CD4-positive, alpha-beta T cell treated with Interleukin-1 beta for 1 hour (primary cell): ENCODE measurements at regions not wholly inside any gene's neighbourhood (a gene's known extent, or its start where the extent isn't known, plus 50 kb on each side); places are given as distances from the start of the nearest gene placed in this dataset.

Source experiments
- DNase-seq, 2 donors: peaks; one replicate each; pipeline ENCODE4 v3.0.0-alpha.2; 2020 to 2022

DNA sequence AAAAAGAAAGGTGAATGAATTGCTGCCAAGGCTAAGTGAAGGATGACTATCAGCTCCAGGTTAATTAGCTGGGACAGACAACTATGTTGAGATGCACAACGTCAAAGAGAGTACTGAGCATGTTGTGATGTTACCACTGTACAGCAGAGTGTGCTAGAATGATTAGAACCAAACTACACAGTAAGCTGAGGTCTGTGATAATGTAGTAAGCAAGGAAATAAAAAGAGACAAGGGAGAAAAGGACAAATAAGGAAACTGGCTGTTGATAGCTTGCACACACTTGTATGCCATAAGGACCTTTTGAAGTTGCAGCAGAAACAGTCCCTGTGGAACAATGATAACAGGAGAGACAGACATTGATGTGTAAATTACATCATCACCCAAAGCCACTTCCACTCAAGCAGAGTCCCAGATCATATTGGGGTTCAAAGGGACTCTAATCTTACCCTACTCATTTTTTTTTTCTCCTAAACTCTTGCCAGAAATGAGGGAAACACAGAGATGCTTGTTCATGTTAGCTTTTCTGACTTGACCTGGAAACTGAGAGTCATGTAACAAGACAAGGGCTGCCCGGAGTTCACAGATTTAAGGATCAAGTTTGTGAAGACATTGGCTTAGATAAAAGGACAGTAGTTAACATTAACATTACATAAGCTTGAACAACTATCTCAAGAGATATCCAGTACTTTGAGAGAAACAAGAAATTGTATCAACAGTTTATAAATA is 189.9 kb downstream of the CENPW start:
- no peak for DNase-seq

DNA sequence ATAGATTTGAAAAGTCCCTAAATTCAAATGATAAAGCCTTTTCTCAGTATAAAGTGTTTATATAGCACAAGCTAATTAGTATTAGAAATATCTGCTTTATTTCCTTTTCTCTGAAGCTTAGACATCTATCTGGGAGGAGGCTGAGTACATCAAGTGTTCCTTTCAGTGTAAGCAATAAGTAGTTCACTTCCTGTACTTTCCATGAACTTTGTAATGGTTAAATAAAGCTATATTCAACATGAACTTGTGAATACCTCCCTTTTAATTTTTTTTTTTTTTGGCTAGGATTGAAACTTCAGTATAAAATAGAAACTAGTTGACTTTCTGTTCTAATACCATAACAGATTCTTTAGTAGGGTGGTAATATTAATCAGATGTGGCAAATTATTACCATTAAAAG is 190.9 kb downstream of the CENPW start:
- DNase-seq = no peak

DNA sequence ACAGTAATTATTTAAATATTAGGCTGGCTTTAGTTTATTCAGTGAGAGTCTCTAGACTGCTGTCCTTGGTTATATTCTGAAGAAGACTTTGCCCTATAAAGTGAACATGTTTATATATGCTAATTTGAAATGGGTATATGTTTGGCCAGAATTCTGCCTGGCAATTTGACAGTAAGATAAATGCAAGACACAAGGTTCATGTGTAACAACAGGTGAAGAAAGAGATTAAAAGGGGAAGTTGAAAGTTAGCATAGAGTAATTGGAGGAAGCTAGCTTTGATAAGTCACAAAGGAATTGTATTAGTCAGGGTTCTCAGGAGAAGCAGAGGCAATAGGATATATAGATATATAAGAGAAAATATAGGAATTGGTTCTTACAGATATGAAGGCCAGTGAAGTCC is 191.4 kb downstream of the CENPW start:
- no peak for DNase-seq

DNA sequence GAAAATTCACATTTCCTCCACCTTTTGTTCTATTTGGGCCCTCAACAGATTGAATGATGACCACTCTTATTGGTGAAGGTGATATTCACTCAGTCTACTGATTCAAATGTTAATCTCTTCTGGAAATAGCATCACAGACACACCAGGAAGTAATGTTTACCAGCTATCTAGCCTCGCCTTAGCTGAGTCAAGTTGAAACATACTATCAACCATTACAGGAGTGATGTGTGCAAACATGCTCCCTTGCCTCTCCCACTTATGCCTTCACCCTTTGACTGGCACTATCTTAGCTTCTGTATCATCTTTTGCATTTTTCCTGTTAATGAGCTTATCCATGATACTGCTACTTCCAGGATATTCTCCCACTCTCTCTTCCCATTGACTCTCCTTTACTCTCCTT is 191.9 kb downstream of the CENPW start:
- DNase-seq = no peak

DNA sequence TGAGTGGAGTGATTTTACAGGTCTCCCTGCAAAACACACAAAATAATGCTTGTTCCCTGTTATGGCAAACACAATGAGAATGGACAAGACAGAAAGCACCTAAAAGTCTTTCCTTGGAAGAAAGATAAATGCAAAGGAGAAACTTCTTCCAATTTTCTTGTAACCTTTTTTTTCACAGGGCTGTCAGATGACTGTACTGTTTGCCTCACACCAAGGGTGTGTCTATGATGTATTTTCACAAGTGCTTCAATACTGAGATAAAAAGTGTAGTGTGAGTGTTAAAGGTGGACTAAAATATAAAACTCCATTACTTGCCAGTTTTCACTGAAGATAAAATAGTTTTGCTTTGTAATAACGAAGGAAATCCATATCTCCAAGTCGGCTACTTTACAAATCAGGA is 194.5 kb downstream of the CENPW start:
- no peak for DNase-seq

DNA sequence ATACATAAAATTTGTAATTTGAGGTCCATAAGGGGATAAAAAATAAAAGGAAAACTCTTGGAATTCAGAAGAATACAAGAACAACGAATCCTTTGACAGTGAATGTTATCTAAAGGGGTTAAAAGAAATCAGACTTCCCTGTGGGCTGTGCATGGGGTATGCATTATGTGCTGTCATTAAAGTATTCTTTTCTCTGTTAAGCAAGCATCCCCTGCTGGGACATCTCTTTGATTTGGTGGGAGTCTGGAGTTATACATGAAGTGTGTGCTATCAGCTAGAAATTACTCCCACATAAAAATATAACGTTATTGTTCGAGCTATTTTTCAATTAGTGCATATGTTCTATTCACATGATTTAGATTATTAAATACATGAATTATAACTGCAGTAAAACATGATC is 195.2 kb downstream of the CENPW start:
- DNase-seq = no peak

DNA sequence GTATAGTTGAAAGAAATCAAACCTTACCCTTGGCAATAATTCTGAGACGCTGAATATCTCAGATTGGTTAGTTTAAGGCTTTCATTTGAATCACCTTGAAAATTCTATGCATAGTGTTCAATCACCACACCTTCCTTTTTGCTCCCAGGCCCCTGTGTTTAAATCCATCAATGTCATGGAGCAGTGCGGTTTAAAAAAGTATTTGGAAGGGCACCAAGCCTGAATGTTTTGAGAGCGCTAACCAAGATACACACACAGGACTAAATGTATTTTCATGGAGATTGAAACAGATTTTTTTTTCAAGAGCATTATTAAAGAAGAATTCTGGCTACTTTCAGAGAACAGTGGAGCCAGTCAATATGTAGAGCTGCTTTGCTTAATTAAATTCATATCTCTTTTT is 195.7 kb downstream of the CENPW start:
- DNase-seq = no peak

DNA sequence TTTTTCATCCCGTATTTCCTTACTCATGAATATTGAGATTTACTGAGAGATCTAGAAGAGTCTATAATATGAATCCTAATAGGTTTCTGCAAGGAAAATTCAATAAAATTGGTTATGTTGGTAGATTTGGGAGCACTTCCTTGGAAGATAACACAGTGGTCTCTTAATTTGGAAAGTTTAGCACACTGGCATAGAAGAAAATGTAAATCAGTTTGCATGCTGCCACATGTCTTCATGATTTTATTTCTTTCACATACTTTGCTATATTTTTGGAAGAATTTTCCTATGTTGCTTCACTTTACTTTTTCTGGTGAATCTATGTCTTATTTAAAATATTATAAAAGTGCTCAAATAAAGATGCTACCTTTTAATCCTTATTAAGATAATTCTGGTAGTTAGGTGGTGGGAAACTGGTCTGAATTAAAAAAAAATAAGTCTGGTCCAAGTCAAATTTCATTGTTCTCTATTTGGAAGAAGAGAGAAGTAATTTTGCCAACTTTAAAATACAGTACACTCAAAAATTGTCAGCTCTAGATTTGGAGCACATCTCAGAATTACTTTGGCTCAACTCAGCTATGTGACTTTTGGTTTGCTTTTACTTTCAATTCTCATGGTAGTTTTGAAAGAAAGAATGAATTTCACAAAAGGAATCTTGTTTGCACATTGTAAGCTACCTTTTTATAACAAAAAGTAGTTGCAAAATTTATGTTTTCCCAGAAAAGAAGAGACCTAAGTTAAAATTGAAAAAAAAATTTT is 197.3 kb downstream of the CENPW start:
- DNase-seq = no peak

DNA sequence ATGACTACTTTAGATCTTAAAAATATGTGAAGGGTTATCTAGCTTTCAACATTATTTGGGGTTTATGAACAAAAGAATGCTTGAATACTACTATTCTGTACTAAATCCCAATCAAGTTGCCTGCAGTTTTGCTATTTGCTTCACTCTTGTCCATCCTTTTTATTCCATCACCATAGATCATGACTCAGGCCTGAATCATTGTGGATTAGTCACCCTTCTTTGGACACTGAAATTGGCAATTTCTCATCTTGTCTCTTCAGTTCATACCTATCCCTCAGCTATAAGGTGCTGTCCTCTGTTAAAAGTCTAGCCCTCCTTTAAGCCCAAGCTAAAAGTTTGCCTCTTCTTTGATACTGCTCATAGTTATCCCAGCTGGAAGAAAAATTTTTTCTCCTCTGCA is 199.1 kb downstream of the CENPW start:
- DNase-seq = no peak

DNA sequence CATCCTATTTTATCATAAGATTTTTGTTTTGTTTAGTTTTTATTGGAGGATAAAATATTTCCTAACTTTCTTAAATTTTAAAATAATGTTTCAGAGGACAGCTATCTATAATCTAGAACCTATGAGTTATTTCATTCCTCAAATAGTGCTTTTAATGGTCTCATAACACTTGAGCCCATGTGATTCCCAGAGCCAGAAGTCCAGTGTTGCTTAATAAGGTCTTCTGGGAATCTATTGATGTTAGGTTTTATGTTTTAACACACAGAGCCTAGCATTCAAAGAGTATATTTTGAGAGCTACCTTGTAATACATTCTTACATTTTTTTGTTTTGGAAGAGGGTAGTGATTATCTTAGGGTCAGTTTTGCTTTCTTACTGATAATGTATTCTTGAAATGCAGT is 200.2 kb downstream of the CENPW start:
- no peak for DNase-seq

DNA sequence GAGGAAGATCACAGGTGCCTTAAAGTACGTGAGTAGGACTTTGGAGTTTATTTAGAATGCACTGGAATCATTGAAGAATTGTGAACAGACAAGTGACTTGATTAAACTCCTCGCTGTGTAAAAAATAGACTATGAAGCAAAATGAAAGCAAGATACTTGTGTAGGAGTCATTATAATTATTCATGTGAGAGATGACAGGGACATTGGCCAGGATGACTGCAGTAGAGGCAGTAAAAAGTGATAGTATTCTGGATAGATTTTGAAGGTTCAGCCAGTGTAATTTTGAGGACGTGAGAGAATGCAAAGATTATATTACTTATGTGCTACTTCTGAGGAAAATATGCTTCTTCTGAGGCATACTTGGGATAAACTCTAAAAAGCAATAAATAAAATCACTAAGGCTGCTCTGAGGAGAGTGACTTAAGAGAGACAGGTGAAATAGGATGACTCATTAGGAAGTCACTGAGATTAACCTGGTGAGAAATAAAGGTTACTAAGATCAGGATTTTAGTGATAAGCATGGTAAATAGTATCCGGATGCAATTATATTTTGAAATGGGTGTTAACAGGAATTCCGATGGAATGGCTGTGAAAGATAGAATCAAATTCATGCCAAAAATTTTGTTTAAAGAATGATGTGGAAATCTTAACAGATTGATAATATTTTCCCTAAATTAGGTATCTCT is 202.0 kb downstream of the CENPW start:
- DNase-seq = no peak

DNA sequence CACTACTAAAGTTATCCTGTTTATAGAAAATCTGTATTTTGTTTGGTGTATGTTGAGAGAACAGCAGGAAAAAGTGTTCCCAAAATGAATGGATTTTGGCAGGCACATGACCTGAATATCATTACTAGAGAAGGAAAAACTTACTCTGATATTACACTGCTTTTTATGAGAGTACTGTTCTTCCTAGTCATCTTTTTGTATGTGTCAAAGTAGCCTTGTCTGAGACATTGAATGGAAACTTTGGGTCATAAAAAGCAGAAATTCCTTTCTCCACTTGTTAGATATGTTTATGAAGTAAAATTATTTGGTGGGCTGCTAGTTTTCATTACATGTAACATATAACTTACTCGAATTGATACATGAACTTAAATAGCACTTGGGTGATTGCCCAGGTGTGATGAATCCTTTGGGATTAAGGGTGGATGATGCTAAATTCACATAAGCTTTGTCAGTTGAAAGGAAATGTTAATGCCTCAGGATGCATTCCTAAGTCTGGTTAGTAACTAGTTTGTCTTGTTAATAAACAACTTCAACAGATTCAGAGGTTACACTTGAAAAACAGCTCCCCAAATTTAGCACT is 206.7 kb downstream of the CENPW start:
- no peak for DNase-seq

DNA sequence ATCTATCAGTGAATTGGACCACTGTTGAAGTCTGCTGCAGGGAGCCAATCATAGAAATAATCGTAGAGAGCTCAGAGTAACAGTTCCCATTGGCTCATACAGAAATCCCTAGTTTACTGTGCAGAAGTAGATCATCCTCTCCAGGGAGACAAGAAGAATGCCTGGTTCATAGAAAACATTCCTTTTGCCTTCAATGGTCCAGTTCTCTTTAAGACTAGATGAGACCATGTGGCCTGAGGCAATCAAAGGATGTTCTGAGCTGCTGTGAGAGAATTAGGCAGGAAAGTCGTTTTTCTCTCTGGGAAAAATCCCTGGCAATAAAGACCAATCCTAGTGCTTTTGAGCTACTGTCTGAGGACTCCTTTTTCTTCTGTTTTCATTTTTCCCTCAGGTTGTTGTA is 208.4 kb downstream of the CENPW start:
- no peak for DNase-seq

DNA sequence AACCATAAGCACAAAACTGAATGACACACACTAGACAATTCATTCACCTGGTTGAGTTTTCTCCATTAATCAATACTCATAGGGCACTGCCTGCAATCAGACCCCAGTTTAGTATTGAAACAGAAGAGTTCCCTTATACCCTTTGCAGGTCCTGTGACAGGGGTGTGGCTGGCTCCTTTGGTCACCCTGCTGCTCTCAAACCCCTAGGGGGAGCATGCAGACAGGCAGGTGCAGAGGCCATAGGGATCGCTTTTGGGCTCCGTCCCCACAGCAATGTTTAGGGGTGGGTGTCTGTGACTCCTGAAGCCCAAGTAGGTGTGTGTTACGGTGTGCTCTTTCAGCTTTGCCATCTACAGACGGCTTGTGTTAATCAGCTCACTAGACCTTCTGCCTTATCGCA is 210.4 kb downstream of the CENPW start:
- no peak for DNase-seq

DNA sequence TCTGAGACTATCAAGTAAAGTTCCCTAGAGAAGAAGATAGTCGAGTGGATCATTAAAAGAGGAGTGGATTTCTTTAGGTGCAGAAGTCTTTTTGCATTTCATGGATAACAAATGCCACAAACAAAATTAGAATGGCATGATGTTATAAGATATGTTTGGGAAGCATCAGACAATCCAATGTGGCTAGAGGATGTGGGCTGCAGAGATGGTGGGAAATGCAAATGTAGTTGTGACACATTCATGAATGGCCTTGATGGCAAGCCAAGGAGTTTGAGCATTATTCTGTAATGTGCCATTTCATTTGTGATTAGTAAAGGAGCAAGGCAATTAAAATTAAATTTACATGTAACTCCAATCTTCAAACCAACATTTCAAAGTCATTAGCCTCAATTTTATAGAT is 211.9 kb downstream of the CENPW start:
- DNase-seq = no peak

DNA sequence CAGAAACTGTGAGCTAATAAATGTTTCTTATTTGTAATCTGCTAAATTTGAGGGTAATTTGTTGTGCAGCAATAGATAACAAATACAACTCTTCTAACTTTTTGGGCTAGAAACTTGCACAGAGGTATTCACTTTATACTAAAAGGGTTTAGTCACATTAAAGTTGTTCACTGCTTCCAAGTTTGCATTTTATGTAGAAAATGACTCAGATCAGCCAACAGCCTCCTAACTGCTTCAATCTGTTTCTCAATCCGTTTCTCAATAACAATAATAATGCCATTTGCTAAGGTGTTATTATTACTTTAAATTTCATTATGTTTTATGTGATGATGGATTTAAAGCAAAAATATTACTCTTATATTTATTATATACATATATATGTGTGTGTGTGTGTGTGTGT is 213.9 kb downstream of the CENPW start:
- no peak for DNase-seq

DNA sequence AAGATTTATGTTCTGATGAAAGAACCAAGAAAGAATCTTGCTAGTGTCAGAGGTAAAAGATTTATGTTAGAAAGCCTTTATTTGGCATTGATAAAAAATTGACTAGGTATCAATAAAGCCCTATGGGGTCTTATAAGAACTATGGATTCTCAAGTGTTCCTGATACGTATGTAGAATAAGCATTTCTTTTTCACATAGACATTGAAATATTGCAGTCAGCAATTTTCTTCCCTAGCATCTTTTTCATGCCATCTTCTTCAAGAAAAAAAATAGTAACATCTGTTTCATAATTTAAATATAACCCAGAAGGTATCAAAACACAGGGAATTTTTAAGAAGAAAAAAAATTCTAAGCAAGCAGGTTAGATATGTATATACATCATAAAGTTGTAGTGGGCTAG is 230.6 kb downstream of the CENPW start:
- no peak for DNase-seq

DNA sequence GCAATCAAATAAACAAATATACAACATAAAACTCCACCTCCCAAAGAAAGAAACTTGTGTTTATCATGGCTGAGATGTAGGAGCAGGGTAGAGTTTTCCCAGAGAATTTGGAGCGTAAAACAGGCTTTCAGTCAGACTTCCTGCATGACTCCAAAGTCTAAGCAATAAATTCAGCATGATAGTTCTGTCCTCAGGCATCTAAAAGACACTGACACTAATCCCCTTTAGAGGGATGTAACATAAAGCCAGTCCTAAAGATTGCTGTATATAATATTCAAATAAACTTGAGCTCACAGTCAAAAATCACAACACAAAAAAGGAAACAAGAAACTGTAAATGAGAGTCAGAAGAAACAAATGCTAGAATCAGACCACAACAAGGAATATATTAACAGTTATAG is 234.4 kb downstream of the CENPW start:
- DNase-seq = no peak

DNA sequence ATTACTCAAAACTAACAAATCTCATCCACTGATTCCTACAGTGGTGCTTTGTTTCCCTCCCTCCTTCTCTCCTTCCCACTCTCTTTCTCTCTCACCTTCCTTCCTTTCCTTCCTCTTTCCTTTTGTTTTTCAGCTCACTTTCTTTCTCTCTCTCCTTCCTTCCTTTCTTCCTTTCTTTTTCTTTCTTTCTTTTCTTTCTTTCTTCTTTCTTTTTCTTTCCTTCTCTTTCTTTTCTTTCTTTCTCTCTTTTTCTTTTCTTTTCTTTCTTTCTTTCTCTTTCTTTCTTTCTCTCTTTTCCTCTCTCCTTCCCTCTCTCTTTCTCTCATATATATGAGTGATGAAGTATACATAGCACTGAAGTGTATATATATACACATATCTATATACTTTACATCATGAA is 241.4 kb downstream of the CENPW start:
- DNase-seq = no peak

DNA sequence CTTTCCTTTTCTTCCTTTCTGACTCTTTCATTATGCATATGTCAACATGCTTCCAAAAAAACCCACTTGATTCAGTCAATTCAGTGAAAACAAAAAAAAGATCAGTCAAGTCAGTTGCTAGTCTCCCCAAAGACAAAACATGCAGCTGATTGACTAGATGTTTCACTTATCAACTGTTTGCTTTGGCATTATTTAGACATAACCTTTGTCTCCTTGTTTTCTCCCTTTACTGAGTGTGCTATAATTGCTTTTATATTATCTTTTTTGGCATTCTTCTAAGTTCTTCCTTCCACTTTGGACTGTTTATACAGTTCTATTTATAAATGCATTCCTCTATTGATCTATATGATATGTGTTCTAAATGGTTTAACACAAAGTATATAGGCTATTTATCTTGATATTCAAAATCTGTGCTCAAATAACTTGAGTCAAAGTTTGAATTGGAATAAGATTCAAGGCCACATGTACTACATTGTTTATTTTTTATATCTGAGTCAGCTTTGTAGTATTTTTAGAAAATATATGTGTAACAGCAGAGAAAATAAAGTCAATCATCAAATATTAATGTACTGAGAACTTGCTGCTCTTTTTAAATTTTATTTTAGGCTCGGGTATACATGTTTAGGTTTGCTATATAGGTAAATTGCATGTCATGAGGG is 260.5 kb downstream of the CENPW start:
- no peak for DNase-seq

DNA sequence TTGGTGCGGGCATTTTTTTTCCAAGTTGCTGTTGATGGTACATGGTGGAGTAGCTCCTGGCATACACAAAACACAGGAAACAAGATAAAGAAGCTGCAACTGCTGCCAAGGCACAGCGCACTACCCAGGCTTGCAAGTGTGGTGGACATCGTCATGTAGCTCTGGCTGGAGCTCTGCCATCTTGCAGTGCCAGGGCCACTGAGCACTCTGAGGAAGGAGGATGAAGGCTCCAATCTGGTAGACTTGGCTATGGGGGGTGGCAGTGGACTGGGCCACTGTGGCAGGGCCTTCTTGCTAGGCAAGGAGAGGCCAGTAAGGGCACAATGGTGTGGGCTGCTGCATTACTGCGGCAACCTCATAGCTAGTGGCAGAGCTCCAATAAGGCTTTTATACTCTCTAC is 263.5 kb downstream of the CENPW start:
- DNase-seq = no peak

DNA sequence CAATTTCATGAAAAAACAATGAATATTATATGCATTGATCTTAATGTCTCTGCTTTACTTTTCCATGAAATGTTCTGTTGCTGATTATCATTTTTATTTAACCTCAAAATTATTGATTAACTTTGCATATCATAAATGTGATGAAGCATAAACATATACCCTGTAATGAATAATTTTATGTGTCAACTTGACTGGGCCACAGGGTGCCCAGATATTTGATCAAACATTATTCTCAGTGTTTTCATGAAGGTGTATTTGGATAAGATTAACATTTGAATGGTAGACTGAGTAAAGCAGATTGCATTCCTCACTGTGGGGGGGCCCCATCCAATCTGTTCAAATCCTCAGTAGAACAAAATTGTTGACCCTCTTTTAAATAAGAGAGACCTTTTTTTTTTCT is 265.2 kb downstream of the CENPW start:
- DNase-seq = no peak

DNA sequence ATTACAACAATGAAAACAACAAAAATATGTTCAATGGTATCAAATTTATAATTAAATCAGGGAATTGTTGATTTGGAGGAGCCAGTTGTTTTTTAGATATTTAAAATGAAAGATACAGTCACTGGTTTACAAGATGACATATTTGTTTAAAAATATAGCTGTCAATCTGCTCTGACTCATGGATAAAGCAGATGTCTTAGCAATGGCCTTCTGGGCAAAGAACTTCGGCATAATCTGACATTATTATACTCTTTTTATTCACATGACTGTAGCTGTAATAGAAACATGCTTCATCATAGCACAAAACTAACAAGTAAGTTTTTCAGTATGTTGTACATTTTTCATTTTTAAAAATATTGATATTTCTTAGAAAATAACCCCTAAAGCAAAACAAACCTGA is 267.4 kb downstream of the CENPW start:
- DNase-seq = no peak
